KMS-11 (cell line): ENCODE measurements at regions not wholly inside any gene's neighbourhood (a gene's known extent, or its start where the extent isn't known, plus 50 kb on each side); places are given as distances from the start of the nearest gene placed in this dataset.

Source experiments
- H2AFZ ChIP-seq: fragments of 200-600 bp; sonication (generic); 2 replicates; pipeline ENCODE4 v1.6.1; 2016; ENCODE audit warnings: antibody characterized with exemption, mixed run types, low read depth
- H3K27ac ChIP-seq: fragments of 200-600 bp; sonication (generic); 2 replicates; pipeline ENCODE4 v1.6.1; 2016; ENCODE audit warnings: mild to moderate bottlenecking, mixed run types
- H3K27me3 ChIP-seq: fragments of 200-600 bp; sonication (generic); 2 replicates; pipeline ENCODE4 v1.6.1; 2017; ENCODE audit warnings: mild to moderate bottlenecking, low read depth, mixed run types, moderate library complexity; ENCODE audit not compliant: insufficient read depth
- H3K36me3 ChIP-seq: fragments of 200-600 bp; sonication (generic); 2 replicates; pipeline ENCODE4 v1.6.1; 2017; ENCODE audit warnings: mild to moderate bottlenecking, mixed run types; ENCODE audit not compliant: insufficient read depth
- H3K4me1 ChIP-seq: fragments of 200-600 bp; sonication (generic); 2 replicates; pipeline ENCODE4 v1.6.1; 2016; ENCODE audit warnings: mild to moderate bottlenecking, low read depth, mixed run types; ENCODE audit not compliant: poor library complexity, severe bottlenecking
- H3K4me2 ChIP-seq: fragments of 200-600 bp; sonication (generic); 2 replicates; pipeline ENCODE4 v1.7.0; 2016; ENCODE audit warnings: mild to moderate bottlenecking, mixed run types
- H3K4me3 ChIP-seq: fragments of 200-600 bp; sonication (generic); IDR thresholded peaks from 2 replicates; pipeline ENCODE4 v1.6.1; 2017; ENCODE audit warnings: low read depth, low read length, mixed read lengths; ENCODE audit not compliant: insufficient read depth
- H3K79me2 ChIP-seq: fragments of 200-600 bp; sonication (generic); 2 replicates; pipeline ENCODE4 v1.6.1; 2016; ENCODE audit warnings: low read depth, mixed run types; ENCODE audit not compliant: insufficient read depth
- H3K9ac ChIP-seq: fragments of 200-600 bp; sonication (generic); 2 replicates; pipeline ENCODE4 v1.6.1; 2016; ENCODE audit warnings: mild to moderate bottlenecking, mixed run types
- H4K20me1 ChIP-seq: fragments of 200-600 bp; sonication (generic); 2 replicates; pipeline ENCODE4 v1.6.1; 2016; ENCODE audit warnings: mild to moderate bottlenecking, mixed run types; ENCODE audit not compliant: insufficient read depth
- CTCF ChIP-seq: fragments of 200-600 bp; sonication (generic); conservative IDR thresholded peaks from 2 replicates; pipeline ENCODE4 v1.6.1; 2017; ENCODE audit warnings: low read depth, mild to moderate bottlenecking, antibody characterized with exemption, low read length, moderate library complexity, mixed read lengths

GRCh38 chr9:81498576-81498975 lies 190.8 kb downstream of the TLE1 start:
- Histone ChIP-seq H3K27me3 (no peaks in the 10 kb centered on the region), H4K20me1 (no peaks in the 10 kb centered on the region), H3K36me3 (no peaks in the 10 kb centered on the region), H3K9ac (no peak overlapping the region), H3K4me1 (no peaks in the 10 kb centered on the region), H3K79me2 (no peaks in the 10 kb centered on the region), H3K27ac (no peak overlapping the region), H3K4me3 (no peak overlapping the region), H2AFZ (no peak overlapping the region), H3K4me2 (no peak overlapping the region)
- TF ChIP-seq CTCF, result no peak

- no peak overlapping the region for H3K4me3 ChIP-seq
- no peaks in the 10 kb centered on the region for H4K20me1 ChIP-seq
- no peak for TF ChIP-seq CTCF
Observed at GRCh38 chr9:81497091-81497490, 192.3 kb downstream of the TLE1 start.

GRCh38 chr9:81492710-81493447 lies 196.5 kb downstream of the TLE1 start:
- Histone ChIP-seq H3K4me2 (no peak overlapping the region), H4K20me1 (no peaks in the 10 kb centered on the region)

More at GRCh38 chr9:81497091-81497490, 192.3 kb downstream of the TLE1 start:
- Histone ChIP-seq H3K4me2 (no peak overlapping the region), H3K79me2 (no peaks in the 10 kb centered on the region), H3K27ac (no peak overlapping the region), H3K27me3 (no peaks in the 10 kb centered on the region), H3K36me3 (no peaks in the 10 kb centered on the region), H3K4me1 (no peaks in the 10 kb centered on the region), H3K9ac (no peak overlapping the region), H2AFZ (no peak overlapping the region)

GRCh38 chr9:81490605-81491331 lies 198.6 kb downstream of the TLE1 start:
- H3K4me2 ChIP-seq, result no peak overlapping the region

More at GRCh38 chr9:81492710-81493447, 196.5 kb downstream of the TLE1 start:
- Histone ChIP-seq H3K27ac (no peak overlapping the region), H3K4me3 (no peak overlapping the region), H3K27me3 (no peaks in the 10 kb centered on the region), H3K9ac (no peak overlapping the region), H3K4me1 (no peaks in the 10 kb centered on the region), H3K79me2 (no peaks in the 10 kb centered on the region), H3K36me3 (no peaks in the 10 kb centered on the region), H2AFZ (no peak overlapping the region)
- no peak for TF ChIP-seq CTCF

More at GRCh38 chr9:81490605-81491331, 198.6 kb downstream of the TLE1 start:
- H3K79me2 ChIP-seq, result no peaks in the 10 kb centered on the region
- no peak overlapping the region for H3K27ac ChIP-seq
- H3K4me1 ChIP-seq, result no peaks in the 10 kb centered on the region
- no peaks in the 10 kb centered on the region for H4K20me1 ChIP-seq
- no peak overlapping the region for H3K9ac ChIP-seq
- H3K36me3 ChIP-seq, result no peaks in the 10 kb centered on the region
- H3K27me3 ChIP-seq, result no peaks in the 10 kb centered on the region
- H3K4me3 ChIP-seq, result no peak overlapping the region
- no peak overlapping the region for H2AFZ ChIP-seq
- no peak for TF ChIP-seq CTCF
